ENCODE measurements at regions not wholly inside any gene's neighbourhood (a gene's known extent, or its start where the extent isn't known, plus 50 kb on each side); places are given as distances from the start of the nearest gene placed in this dataset.

DNA sequence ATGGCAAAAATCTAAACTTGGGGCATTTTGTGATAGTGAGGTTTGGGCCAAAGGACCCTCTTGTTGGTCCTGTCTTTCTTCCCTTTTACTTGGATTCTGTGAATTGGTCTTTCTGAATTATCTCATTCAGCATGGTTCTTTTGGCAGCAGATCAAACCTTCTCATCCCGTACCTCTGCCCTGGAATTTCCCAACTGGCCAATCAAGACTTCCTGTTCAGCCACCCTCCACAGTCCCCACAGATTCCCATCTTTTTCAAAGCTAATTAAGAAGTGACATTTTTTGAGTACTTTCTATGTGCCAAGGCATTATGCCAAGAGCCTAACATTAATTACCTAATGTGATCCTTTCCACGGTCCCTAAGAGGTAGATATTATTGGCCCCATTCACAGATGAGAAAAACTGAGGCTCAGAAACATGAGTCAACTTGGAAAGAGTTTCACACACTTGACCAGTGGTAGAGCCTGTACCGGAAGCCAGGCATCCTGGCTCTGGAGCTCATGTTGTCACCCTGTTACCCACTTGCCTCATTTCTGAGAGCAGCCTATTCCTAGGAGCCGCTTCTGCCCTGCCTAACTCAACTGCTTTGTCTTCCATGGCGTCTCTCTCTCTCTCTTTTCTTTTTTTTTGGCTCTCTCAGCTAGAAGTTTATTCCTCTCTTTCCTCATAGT lies 135.9 kb downstream of the C12orf75 start:
- no peak for TF ChIP-seq GATA3 (IDR thresholded peaks at IDR 0.05; ENCODE audit: low read depth, low read length)

DNA sequence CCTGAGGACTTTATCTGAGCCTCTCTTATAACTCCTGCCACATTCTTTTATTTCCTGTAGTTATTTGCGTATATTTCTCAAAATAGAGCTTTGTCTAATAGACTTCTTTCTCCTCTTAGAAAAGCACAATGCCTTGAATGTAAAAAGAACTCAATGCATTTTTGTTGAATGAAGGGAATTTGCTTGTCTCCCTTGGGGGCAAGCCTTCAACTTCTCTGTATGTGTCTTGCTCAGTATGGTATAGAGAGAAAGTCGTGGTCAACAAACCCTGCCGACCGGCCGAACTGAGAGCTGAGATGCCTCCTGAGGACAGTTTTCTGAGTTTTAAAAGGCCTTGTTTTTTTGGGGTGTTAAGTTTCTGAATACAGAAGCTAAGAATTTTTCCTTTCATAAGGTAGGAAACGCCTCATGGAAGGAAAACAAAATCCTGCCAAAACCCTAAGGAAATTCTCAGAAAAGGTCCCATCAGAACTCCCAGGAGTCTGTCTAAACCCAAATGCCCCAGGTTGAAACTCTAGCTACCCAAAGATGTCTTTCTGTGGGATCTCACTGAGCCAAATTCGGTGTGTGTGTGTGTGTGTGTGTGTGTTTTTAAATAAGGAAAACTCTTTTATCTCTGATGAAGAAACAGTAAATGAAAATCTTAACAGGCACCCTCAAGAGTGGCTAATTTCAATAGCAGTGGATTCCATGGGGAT lies 136.6 kb downstream of the C12orf75 start:
- TF ChIP-seq GATA2 (IDR thresholded peaks at IDR 0.05; ENCODE audit: low read depth, low read length) (no peak), GATA3 (IDR thresholded peaks at IDR 0.05; ENCODE audit: low read depth, low read length) (no peak)

DNA sequence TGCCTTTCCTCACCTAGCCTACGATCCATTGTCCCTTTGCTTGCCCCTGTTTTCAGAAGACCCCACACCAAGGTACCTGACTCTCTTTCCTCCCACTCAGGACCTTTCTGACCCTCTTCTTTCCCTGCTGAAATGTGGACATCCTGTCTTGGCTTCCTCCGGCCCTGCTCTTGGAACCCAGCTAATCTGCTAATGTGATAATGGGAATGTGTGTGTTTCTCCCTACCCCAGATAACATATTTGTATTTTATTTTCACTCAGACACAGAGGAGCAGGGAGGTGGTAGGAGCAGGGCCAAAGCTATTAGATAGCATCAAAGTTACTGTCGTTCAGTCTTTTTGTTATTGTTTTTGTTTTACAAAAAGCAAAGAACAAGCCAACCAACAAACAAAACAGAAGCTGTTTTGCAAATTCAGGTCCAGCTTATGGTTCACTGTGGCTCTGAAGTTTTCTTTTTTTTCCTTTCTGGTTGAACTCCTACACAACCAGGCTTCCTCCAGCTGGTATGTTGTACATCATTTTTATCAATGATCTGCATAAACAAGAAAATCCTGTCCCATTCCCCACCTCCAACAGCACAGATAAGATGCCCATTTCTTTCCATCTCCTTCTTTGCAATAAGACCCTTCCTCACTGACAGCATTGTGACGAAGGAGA lies 137.3 kb downstream of the C12orf75 start:
- TF ChIP-seq GATA2 (IDR thresholded peaks at IDR 0.05; ENCODE audit: low read depth, low read length) (no peak), GATA3 (IDR thresholded peaks at IDR 0.05; ENCODE audit: low read depth, low read length) (no peak)

DNA sequence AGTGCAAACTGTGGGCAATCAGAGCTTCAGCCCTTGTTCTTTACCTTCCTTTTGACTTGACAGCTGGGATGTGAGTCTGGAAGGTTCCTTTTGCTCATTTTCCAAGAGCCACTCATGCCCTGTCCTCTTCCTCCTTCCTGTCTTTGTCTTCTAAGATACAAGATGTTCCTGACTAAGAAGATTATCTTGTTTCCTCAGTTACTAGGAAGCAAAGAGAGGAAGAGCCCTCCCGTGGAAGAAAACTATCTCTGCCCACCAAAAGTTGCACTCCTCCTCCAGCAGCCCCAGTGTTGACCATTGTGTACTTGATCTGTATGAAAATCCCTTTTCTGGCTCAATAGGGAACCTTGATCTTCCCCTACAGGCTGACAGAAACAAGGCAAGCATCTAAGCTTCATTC lies 138.0 kb downstream of the C12orf75 start:
- no peak for TF ChIP-seq GATA2 (IDR thresholded peaks at IDR 0.05; ENCODE audit: low read depth, low read length)
- TF ChIP-seq GATA3 (IDR thresholded peaks at IDR 0.05; ENCODE audit: low read depth, low read length): no peak

DNA sequence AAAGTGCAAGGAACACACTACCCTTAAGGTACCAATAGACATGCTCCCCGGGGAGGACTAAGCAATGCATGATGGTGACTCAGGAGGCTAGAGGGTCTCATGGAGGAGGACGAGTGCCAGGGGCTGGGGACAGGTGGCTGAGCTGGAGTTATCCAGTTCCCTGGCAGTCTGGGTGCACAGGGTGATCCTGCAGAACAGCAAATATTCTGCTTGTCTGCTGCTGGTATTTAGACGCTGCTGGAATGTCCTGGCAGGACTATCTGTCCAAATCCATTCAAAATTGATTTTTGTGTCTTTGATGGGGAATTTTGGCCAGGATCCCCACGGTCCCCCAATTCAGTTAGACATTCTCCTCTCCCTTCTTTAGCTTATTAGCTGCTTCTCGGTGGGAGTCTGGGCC lies 138.7 kb downstream of the C12orf75 start:
- TF ChIP-seq GATA3 (IDR thresholded peaks at IDR 0.05; ENCODE audit: low read depth, low read length) (no peak), GATA2 (IDR thresholded peaks at IDR 0.05; ENCODE audit: low read depth, low read length) (no peak)

DNA sequence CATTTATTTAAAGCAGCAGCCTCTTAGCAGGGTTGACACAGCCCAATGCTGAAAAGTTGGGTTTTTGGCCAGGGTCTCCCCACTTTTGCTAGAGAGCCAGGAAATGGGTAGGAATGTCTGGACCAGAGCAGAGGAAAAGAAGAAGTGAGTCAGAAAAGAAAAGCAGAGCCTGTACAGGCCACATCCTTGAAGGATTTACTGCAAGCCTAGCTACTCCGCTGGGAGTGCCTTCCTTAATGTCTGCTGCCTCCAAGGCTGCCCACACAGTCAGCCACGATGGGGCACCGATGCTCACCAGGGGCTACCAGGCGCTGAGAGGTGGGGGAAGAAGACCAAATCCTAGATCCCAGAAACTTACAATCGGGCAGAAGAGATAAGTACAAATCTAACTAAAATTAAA lies 139.2 kb downstream of the C12orf75 start:
- TF ChIP-seq GATA3 (IDR thresholded peaks at IDR 0.05; ENCODE audit: low read depth, low read length) (no peak), GATA2 (IDR thresholded peaks at IDR 0.05; ENCODE audit: low read depth, low read length) (no peak)

DNA sequence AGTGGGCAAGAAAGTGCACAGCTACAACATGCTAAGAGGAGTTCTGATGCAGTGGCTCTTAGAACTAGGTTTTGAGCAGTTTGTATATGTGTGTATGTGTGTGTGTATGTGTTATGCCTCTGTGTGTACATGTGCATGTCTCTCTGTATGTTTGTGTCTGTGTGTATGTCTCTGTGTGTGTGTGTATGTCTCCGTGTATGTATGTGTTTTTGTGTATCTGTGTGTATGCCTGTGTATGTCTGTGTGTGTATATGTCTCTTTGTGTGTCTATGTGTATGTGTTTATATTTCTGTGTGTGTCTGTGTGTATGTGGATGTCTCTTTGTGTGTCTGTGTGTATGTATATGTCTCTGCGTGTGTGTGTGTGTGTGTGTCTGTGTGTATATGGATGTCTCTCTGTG lies 139.6 kb downstream of the C12orf75 start:
- TF ChIP-seq GATA2 (IDR thresholded peaks at IDR 0.05; ENCODE audit: low read depth, low read length): no peak

DNA sequence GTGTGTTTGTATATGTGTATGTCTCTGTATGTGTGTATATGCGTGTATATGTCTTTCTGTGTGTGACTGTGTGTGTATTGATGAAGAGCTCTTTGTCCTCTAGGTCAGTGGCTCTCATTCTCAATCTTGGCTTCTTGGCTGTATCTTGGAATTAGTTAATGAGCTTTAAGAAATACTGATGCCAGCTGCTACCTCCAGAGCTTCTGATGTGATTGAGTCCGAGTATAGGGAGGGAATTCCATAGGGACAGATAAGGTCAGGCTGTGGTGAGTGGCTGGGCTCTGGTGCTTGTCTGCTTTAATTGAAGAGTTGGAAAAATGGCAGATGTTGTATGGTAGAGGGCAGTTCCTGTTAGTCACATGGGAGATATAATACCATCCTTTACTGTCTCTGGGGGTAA lies 140.1 kb downstream of the C12orf75 start:
- TF ChIP-seq GATA3 (IDR thresholded peaks at IDR 0.05; ENCODE audit: low read depth, low read length) (no peak), GATA2 (IDR thresholded peaks at IDR 0.05; ENCODE audit: low read depth, low read length) (no peak)

DNA sequence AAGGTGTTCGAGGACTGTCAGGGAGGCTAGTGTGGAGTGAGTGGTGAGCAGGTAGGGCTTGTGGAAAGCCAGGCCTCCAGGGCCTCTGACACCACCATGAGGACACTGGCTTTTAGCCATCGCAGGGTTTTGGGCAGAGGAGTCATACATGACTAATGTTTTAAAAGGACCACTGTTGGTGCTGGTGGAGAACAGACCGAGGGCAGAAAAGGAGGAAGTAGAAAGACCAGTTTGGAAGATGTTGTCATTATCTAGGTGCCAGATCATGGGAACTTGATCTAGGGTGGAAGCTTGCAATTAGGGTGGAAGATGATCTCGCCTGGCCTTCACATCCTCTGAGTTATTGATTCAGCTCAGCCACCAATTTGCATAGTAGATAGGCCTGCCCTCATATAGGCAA lies 144.2 kb downstream of the C12orf75 start:
- TF ChIP-seq GATA2 (IDR thresholded peaks at IDR 0.05; ENCODE audit: low read depth, low read length): no peak
- TF ChIP-seq GATA3 (IDR thresholded peaks at IDR 0.05; ENCODE audit: low read depth, low read length): no peak

DNA sequence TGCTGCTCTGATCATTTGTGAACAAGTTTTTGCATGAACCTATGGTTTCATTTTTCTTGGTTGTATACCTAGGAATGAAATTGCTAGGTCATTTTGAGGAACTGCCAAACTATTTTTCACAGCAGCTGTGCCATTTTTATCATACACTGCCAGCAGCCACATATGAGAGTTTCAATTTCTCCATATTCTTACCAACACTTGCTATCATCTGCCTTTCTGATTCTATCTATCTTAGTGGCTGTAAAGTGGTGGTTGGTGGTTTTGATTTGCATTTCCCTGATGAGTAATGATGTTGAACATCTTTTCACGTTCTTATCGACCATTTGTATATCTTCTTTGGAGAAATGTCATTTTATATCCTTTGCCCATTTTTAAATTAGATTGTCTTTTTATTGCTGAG lies 146.1 kb downstream of the C12orf75 start:
- no peak for TF ChIP-seq GATA3 (IDR thresholded peaks at IDR 0.05; ENCODE audit: low read depth, low read length)
- TF ChIP-seq GATA2 (IDR thresholded peaks at IDR 0.05; ENCODE audit: low read depth, low read length): no peak

DNA sequence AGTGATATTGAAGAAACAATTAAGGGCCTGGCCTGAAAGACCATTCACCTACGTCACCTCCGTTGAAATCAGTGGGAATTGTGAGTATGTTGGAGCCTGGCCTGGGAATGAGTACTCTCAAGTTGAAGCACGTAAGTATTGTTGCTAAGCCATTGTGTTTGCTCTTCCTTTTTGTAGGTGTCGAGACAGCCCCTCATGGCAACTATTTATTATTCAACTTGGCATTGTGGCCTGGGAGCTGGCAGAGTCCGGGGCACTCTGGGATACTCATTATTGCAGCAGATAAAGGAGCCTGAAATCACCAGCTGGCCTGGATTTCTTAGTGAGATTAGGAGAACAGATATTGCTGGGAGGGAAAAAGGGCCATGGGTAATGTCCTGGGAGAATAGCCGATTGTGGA lies 147.4 kb downstream of the C12orf75 start:
- TF ChIP-seq GATA3 (IDR thresholded peaks at IDR 0.05; ENCODE audit: low read depth, low read length) (0 out of 2 replicates have a peak, but pooled peaks have one; percentile 19), GATA2 (IDR thresholded peaks at IDR 0.05; ENCODE audit: low read depth, low read length) (peak; percentile 69)

DNA sequence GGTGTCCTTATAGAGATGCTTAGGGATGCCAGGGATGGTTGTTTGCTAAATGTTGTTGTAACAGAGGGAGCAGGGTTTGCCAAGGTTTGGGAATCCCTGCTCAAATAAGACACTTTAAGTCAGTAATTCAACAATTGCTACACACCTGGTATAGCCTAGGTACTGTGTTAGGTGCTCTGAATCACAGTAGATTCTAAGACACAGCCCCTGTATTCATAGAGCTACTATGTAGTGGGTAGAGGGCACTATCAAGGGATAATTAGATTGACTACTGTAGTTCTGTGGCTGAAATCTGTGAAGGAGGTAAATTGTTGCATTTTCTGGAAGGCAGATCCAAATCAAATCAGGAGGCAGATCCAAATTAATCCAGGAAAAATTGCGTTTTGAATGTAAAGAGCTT lies 149.2 kb downstream of the C12orf75 start:
- TF ChIP-seq GATA3 (IDR thresholded peaks at IDR 0.05; ENCODE audit: low read depth, low read length): no peak
- TF ChIP-seq GATA2 (IDR thresholded peaks at IDR 0.05; ENCODE audit: low read depth, low read length): no peak

DNA sequence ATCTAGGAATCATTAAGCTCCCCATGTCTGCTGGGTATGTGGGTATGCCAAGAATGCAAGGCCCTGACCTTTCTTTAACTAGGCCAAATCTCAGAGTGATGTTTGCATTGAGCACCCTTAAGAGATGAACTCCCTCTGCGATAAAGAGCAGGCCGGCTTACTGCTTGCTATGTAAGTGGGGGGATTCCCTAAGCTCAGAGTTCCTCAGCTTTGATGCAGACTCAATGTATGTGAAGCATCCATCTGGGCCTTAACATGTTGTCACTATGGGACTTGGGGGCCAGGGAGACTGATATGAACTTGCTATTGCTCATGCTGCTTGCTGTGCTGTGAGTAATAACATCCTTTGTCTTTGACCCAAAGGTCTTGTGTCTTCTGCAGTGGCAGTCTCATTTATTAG lies 149.7 kb downstream of the C12orf75 start:
- no peak for TF ChIP-seq GATA3 (IDR thresholded peaks at IDR 0.05; ENCODE audit: low read depth, low read length)
- TF ChIP-seq GATA2 (IDR thresholded peaks at IDR 0.05; ENCODE audit: low read depth, low read length): no peak

DNA sequence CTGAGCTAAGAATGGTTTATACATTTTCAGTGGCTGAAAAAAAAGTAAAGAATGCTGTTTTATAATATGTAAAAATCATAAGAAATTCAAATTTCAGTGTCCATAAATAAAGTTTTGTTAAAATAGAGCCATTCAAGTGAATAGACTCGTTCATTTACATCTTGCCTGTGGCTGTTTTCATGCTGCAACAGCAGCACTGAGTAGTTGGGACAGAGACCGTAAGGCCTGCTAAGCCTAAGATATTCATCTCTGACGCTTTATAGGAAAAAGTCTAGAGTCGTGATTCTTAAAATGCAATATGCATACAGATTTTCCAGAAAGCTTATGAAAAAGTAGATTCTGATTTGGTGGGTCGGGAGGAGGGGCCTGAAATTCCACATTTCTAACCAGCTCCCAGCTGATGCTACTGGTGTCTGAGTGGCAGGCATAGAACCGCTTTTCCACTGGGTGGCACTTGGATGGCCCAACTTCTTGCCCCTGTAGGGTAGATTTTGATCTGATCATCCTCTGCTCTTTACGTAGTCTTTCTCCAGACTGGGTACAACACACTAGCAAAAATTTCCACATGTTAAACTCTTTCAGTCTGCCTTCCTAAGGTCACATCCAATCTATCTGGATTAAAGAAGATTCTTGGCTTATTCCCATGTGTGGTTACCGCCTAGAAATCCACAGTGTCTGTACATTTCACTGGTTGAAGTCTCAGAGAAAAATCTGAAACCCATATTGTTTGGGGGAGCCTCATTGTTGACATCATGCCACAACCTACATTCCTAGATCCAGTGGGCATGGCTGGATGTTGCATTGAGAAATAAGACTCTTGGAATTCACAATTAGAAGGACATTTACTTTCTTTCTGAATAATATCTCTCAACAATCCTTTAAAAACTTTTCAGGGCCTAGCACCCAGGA lies 151.2 kb downstream of the C12orf75 start:
- no peak for TF ChIP-seq GATA3 (IDR thresholded peaks at IDR 0.05; ENCODE audit: low read depth, low read length)
- TF ChIP-seq GATA2 (IDR thresholded peaks at IDR 0.05; ENCODE audit: low read depth, low read length): no peak

Data from SH-SY5Y (cell line).